Endothelial cell of umbilical vein (primary cell): ENCODE measurements at regions not wholly inside any gene's neighbourhood (a gene's known extent, or its start where the extent isn't known, plus 50 kb on each side); places are given as distances from the start of the nearest gene placed in this dataset.

ENCODE experiments used
- BruUV-seq: library from RNA; stranded (reverse); fragments of 400-500 nt; replicated peaks from 2 replicates; lab custom pipeline; 2021; lab: Mats Ljungman, UMichigan
- CTCF ChIA-PET: fragments of 300-600, 350-600 bp; sonication (Branson Sonifier 250); formaldehyde crosslinking; loops from one replicate; lab custom pipeline; 2021; ENCODE audit warnings: antibody characterized with exemption, inconsistent platforms; lab: Charles Lee
- POLR2A ChIA-PET: fragments of 300-600, 350-600 bp; sonication (Branson Sonifier 250); formaldehyde crosslinking; loops from one replicate; lab custom pipeline; 2021; ENCODE audit warnings: antibody characterized with exemption, inconsistent platforms; lab: Charles Lee
- DNase-seq: peaks from one replicate; pipeline ENCODE4 v3.0.0-alpha.2; 2011; ENCODE audit warnings: low read depth, low spot score
- FAIRE-seq: peaks from 2 replicates; lab custom pipeline; 2011; peaks lifted over from hg19 to GRCh38; lab: Jason Lieb, UNC
- H2AFZ ChIP-seq: 2 replicates; pipeline ENCODE4 v1.6.0; 2012; ENCODE audit warnings: low read depth, low read length, control low read depth, inconsistent platforms
- H3K27ac ChIP-seq: 2 replicates; pipeline ENCODE4 v1.5.1; 2011; ENCODE audit warnings: low read depth, mild to moderate bottlenecking, control low read depth, low read length, moderate library complexity; ENCODE audit not compliant: insufficient read depth
- H3K27me3 ChIP-seq, 2 experiments: 2 replicates each; pipeline versions ENCODE4 v1.6.0 to v1.6.1; 2011; ENCODE audit warnings: low read length in 2 of 2, mixed read lengths in 1 of 2; ENCODE audit not compliant: control insufficient read depth in 2 of 2, insufficient read depth in 2 of 2
- H3K36me3 ChIP-seq, 2 experiments: 2 replicates in 1 of 2; 3 replicates in 1 of 2; pipeline ENCODE4 v1.5.1; 2011; ENCODE audit warnings: low read length in 2 of 2, mild to moderate bottlenecking in 1 of 2, moderate library complexity in 1 of 2; ENCODE audit not compliant: control insufficient read depth in 2 of 2, insufficient read depth in 2 of 2; ENCODE audit errors: extremely low read depth in 1 of 2
- H3K4me1 ChIP-seq: 3 replicates; pipeline ENCODE4 v1.5.1; 2011; ENCODE audit warnings: mild to moderate bottlenecking, low read length; ENCODE audit not compliant: control insufficient read depth, insufficient read depth; ENCODE audit errors: extremely low read depth
- H3K4me2 ChIP-seq: 2 replicates; pipeline ENCODE4 v1.6.1; 2011; ENCODE audit warnings: low read length, control low read depth, mixed read lengths; ENCODE audit not compliant: insufficient read depth
- H3K4me3 ChIP-seq, 3 experiments: fragments of 200-600 bp in 1 of 3; sonication (generic), shearing (Covaris generic) in 1 of 3; replicated peaks in 1 of 3; 2 replicates each; pipeline ENCODE4 v1.5.1; 2011 to 2016; ENCODE audit warnings: control low read depth in 3 of 3, low read length in 3 of 3, mild to moderate bottlenecking in 2 of 3, inconsistent platforms in 1 of 3, low read depth in 1 of 3, moderate library complexity in 1 of 3; ENCODE audit not compliant: insufficient read depth in 1 of 3
- H3K79me2 ChIP-seq: 2 replicates; pipeline ENCODE4 v1.6.0; 2012; ENCODE audit warnings: low read length, inconsistent platforms; ENCODE audit not compliant: control insufficient read depth, insufficient read depth
- H3K9ac ChIP-seq: replicated peaks from 2 replicates; pipeline ENCODE3; 2011; ENCODE audit warnings: low read length, control low read depth; ENCODE audit not compliant: insufficient read depth; ENCODE audit errors: extremely low read depth
- H3K9me1 ChIP-seq: replicated peaks from 3 replicates; pipeline ENCODE4 v1.6.0; 2011; ENCODE audit warnings: mild to moderate bottlenecking, low read length; ENCODE audit not compliant: control insufficient read depth, insufficient read depth; ENCODE audit errors: extremely low read depth
- H3K9me3 ChIP-seq: replicated peaks from 2 replicates; pipeline ENCODE4 v1.5.1; 2012; ENCODE audit warnings: low read length, inconsistent platforms; ENCODE audit not compliant: control insufficient read depth, insufficient read depth
- H4K20me1 ChIP-seq: replicated peaks from 2 replicates; pipeline ENCODE3; 2011; ENCODE audit warnings: mild to moderate bottlenecking, low read length; ENCODE audit not compliant: control insufficient read depth, insufficient read depth; ENCODE audit errors: extremely low read depth
- CTCF ChIP-seq, 2 donors: IDR thresholded peaks; 1 replicate in 1 of 2; 2 replicates in 1 of 2; pipeline ENCODE4 v1.5.1; 2011; ENCODE audit warnings: low read length in 2 of 2, mild to moderate bottlenecking in 2 of 2, moderate library complexity in 2 of 2, control low read depth in 1 of 2, inconsistent platforms in 1 of 2, low read depth in 1 of 2; ENCODE audit not compliant: insufficient read depth in 1 of 2; ENCODE audit errors: extremely low read depth in 1 of 2
- EZH2 ChIP-seq: IDR thresholded peaks from 2 replicates; pipeline ENCODE4 v1.6.1; 2012; ENCODE audit warnings: borderline replicate concordance, low read depth, mild to moderate bottlenecking, moderate library complexity, low read length, inconsistent platforms; ENCODE audit not compliant: severe bottlenecking
- FOS ChIP-seq: IDR thresholded peaks from 2 replicates; pipeline ENCODE4 v1.6.1; 2011; ENCODE audit warnings: mild to moderate bottlenecking, low read length, moderate library complexity, borderline replicate concordance; ENCODE audit not compliant: insufficient read depth
- GATA2 ChIP-seq: IDR thresholded peaks from 2 replicates; pipeline ENCODE4 v1.7.0; 2011; ENCODE audit warnings: low read depth, mild to moderate bottlenecking, moderate library complexity, mixed read lengths, low read length; ENCODE audit not compliant: insufficient read length, insufficient read depth
- JUN ChIP-seq: IDR thresholded peaks from 2 replicates; pipeline ENCODE4 v1.6.1; 2011; ENCODE audit warnings: borderline replicate concordance, low read depth; ENCODE audit not compliant: insufficient read length, insufficient read depth
- MAX ChIP-seq: IDR thresholded peaks from 2 replicates; pipeline ENCODE4 v1.6.1; 2011; ENCODE audit not compliant: insufficient read depth, insufficient read length
- MYC ChIP-seq: IDR thresholded peaks from one replicate; pipeline ENCODE4 v1.6.1; 2011; ENCODE audit warnings: mild to moderate bottlenecking, low read depth, low read length
- POLR2A ChIP-seq: IDR thresholded peaks from 2 replicates; pipeline ENCODE4 v1.6.1; 2012; ENCODE audit warnings: low read depth, mild to moderate bottlenecking, control low read depth, low read length
- POLR2AphosphoS5 ChIP-seq: IDR thresholded peaks from 2 replicates; pipeline ENCODE4 v1.6.1; 2012; ENCODE audit warnings: low read depth, mild to moderate bottlenecking, control low read depth, low read length, moderate library complexity; ENCODE audit not compliant: insufficient read depth
- dilution Hi-C: fragments of 300-500 bp; cut with MboI; formaldehyde crosslinking; loops from one replicate; pipeline ENCODE4 v1.15.0; 2019; ENCODE audit warnings: low sequenced_read_pairs; ENCODE audit not compliant: extremely low pct_ligation_motif_present
- intact Hi-C: fragments of 100-400 bp; cut with micrococcal nuclease; formaldehyde crosslinking; loops from one replicate; pipeline ENCODE4 v1.10.0; 2022

- no peak overlapping the region for H3K27ac ChIP-seq
- intact Hi-C loops = no loop called here
These were observed 304.8 kb downstream of the CDCA7 start for GRCh38 chr2:173659509-173659908.

More at GRCh38 chr2:173659509-173659908, 304.8 kb downstream of the CDCA7 start:
- Histone ChIP-seq H4K20me1 (no peaks in the 10 kb centered on the region), H3K4me1 (no peaks in the 10 kb centered on the region), H3K9me3 (no peaks in the 10 kb centered on the region), H3K79me2 (no peaks in the 10 kb centered on the region), H3K9ac (no peak overlapping the region), H2AFZ (no peak overlapping the region), H3K27me3 (peaks cover 0 to 9% of the 10 kb centered on the region in 2 experiments), H3K36me3 (no peaks in the 10 kb centered on the region), H3K4me3 (no peak overlapping the region), H3K4me2 (no peak overlapping the region), H3K9me1 (no peaks in the 10 kb centered on the region)
- FAIRE-seq (no peak), DNase-seq (no peak)
- CTCF ChIA-PET = no interaction called here
- dilution Hi-C loops = no loop called here
- no TSS peak for BruUV-seq
- TF ChIP-seq MAX (no peak), POLR2AphosphoS5 (no peak), GATA2 (no peak), EZH2 (no peak), CTCF (IDR thresholded peaks at IDR 0.05; ENCODE audit: extremely low read depth in 1 of 2, insufficient read depth in 1 of 2, low read depth in 1 of 2, low read length in 2 of 2) (no peak), FOS (no peak), JUN (no peak), MYC (no peak), POLR2A (no peak)
- POLR2A ChIA-PET = no interaction called here
